GM12891 (cell line): ENCODE measurements at regions not wholly inside any gene's neighbourhood (a gene's known extent, or its start where the extent isn't known, plus 50 kb on each side); places are given as distances from the start of the nearest gene placed in this dataset.

Source experiments
- DNase-seq: peaks from one replicate; pipeline ENCODE4 v3.0.0; 2011; ENCODE audit warnings: low spot score; ENCODE audit not compliant: insufficient read length
- FAIRE-seq: peaks from 2 replicates; lab custom pipeline; 2011; peaks lifted over from hg19 to GRCh38; lab: Jason Lieb, UNC
- PAX5 ChIP-seq: IDR thresholded peaks from 2 replicates; pipeline ENCODE4 v1.6.1; 2011; ENCODE audit warnings: low read length, moderate library complexity, mild to moderate bottlenecking; ENCODE audit not compliant: insufficient read depth, severe bottlenecking
- POLR2A ChIP-seq: IDR thresholded peaks from 2 replicates; pipeline ENCODE4 v1.6.1; 2011; ENCODE audit warnings: low read depth, low read length, control low read depth
- POLR2AphosphoS5 ChIP-seq: IDR thresholded peaks from 2 replicates; pipeline ENCODE4 v1.6.1; 2011; ENCODE audit warnings: low read depth, low read length, control low read depth
- POU2F2 ChIP-seq: IDR thresholded peaks from 2 replicates; pipeline ENCODE4 v1.6.1; 2011; ENCODE audit warnings: low read depth, mild to moderate bottlenecking, control low read depth, low read length, moderate library complexity
- SPI1 ChIP-seq: IDR thresholded peaks from 2 replicates; pipeline ENCODE4 v1.6.1; 2011; ENCODE audit warnings: low read depth, low read length, control low read depth
- TAF1 ChIP-seq: IDR thresholded peaks from 2 replicates; pipeline ENCODE4 v1.6.1; 2011; ENCODE audit warnings: low read depth, low read length, control low read depth

DNA sequence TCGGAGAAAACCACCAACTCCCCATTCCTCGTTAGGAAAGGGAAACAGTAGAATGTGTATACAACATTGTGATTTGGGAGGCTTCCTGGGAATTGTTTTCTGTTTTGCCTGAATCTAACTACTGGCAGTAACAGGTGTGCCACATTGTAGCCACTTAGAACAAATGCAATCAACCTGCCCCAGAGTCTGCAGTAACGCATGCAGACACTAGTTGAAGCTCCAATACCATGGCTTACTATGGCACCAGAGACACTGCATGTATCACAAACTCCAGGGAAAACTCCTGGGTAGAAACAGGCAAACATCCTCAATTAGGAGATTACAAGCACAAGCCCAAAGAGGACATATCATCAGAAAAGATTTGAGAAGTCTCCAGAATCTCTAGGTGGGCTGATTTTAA, 154.2 kb upstream of the NEIL3 start:
- no peak for FAIRE-seq
- TF ChIP-seq POU2F2 = no peak
- no peak for TF ChIP-seq POLR2A
- TF ChIP-seq PAX5 = no peak
- no peak for TF ChIP-seq SPI1
- TF ChIP-seq POLR2AphosphoS5 = no peak
- TF ChIP-seq TAF1 = no peak
- no peak for DNase-seq

- no peak for FAIRE-seq
- no peak for DNase-seq
- TF ChIP-seq POLR2A (no peak), POLR2AphosphoS5 (no peak), PAX5 (no peak), SPI1 (no peak), TAF1 (no peak), POU2F2 (no peak)
These were observed 150.1 kb upstream of the NEIL3 start for GRCh38 chr4:177159600-177159999.

- TF ChIP-seq SPI1 (no peak), TAF1 (no peak), POU2F2 (no peak), PAX5 (no peak), POLR2AphosphoS5 (no peak), POLR2A (no peak)
- DNase-seq = no peak
- FAIRE-seq = no peak
These were observed 147.9 kb upstream of the NEIL3 start for GRCh38 chr4:177161781-177162180.

DNA sequence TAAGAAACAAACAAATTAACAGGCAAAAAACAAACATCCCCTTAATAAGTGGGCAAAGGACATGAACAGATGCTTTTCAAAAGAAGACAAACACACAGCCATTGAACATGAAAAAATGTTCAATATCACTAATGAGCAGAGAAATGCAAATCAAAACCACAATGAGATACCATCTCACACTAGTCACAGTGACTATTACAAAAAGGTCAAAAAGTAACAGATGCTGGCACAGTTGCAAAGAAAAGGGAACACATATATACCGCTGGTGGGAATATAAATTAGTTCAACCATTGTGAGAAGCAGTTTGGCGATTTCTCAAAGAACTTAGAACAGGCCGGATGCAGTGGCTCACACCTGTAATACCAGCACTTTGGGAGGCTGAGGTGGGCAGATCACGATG, 146.1 kb upstream of the NEIL3 start:
- DNase-seq (no peak), FAIRE-seq (no peak)
- TF ChIP-seq SPI1 (no peak), PAX5 (no peak), POLR2AphosphoS5 (no peak), TAF1 (no peak), POLR2A (no peak), POU2F2 (no peak)

- no peak for TF ChIP-seq POLR2AphosphoS5
- no peak for TF ChIP-seq POU2F2
- no peak for TF ChIP-seq PAX5
- DNase-seq (no peak), FAIRE-seq (no peak)
These were observed 138.1 kb upstream of the NEIL3 start for GRCh38 chr4:177171588-177171987.

DNA sequence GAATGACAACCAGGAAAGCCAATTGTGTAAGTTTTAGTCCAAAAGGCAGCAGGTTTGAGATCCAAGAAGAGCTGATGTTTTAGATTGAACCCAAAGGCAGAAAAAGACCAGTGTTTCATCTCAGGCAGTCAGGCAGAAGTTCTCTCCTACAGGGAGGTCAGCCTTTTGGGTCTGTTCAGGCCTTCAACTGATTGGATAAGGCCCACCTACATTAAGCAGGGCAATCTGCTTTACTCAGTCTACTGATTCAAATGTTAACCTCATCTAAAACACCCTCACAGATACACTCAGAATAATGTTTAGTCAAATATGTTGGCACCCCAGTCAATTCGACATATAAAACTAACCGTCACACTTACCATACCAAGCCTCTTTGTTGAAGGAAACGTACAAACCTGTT, 134.2 kb upstream of the NEIL3 start:
- TF ChIP-seq POLR2A (no peak), SPI1 (no peak), PAX5 (no peak), POLR2AphosphoS5 (no peak), POU2F2 (no peak), TAF1 (no peak)
- FAIRE-seq (no peak), DNase-seq (no peak)

GRCh38 chr4:177177541-177178081, 132.1 kb upstream of the NEIL3 start:
- FAIRE-seq (no peak), DNase-seq (no peak)
- no peak for TF ChIP-seq POU2F2
- no peak for TF ChIP-seq TAF1
- TF ChIP-seq SPI1 = no peak
- TF ChIP-seq POLR2AphosphoS5 = no peak
- no peak for TF ChIP-seq PAX5
- no peak for TF ChIP-seq POLR2A

GRCh38 chr4:177178246-177178645, 131.4 kb upstream of the NEIL3 start:
- FAIRE-seq = no peak

DNA sequence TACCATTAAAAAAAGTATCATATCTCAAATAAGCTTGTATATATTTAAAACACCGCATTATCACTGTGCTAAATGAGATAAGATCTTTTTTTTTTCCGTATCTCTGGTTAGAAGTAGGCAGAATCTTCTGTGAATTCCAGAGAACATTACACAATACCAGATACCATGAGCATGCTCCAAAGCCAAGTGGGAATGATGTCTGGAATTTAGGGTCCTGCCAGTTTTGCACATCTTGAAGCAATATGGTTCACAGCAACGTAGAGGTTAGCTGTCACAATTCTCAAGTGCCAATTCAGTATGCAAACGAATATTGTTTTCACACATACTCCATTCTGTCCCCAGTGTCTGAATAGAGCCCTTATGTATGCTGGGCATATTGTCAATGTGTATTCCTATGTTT, 127.5 kb upstream of the NEIL3 start:
- no peak for FAIRE-seq
- TF ChIP-seq POLR2AphosphoS5 (no peak), TAF1 (no peak), SPI1 (no peak), POLR2A (no peak), POU2F2 (no peak), PAX5 (no peak)
- DNase-seq = no peak

More at GRCh38 chr4:177178246-177178645, 131.4 kb upstream of the NEIL3 start:
- DNase-seq = no peak
- no peak for TF ChIP-seq TAF1
- no peak for TF ChIP-seq POU2F2
- no peak for TF ChIP-seq POLR2A
- no peak for TF ChIP-seq SPI1

- DNase-seq (no peak), FAIRE-seq (no peak)
- TF ChIP-seq PAX5 = no peak
- TF ChIP-seq SPI1 = no peak
- TF ChIP-seq POLR2A = no peak
- no peak for TF ChIP-seq TAF1
- no peak for TF ChIP-seq POU2F2
- no peak for TF ChIP-seq POLR2AphosphoS5
These were observed 126.9 kb upstream of the NEIL3 start for GRCh38 chr4:177182728-177183127.

- FAIRE-seq = no peak
- no peak for TF ChIP-seq PAX5
- TF ChIP-seq POLR2AphosphoS5 = no peak
- no peak for TF ChIP-seq POLR2A
- no peak for TF ChIP-seq SPI1
- no peak for TF ChIP-seq TAF1
- no peak for TF ChIP-seq POU2F2
These were observed 124.5 kb upstream of the NEIL3 start for GRCh38 chr4:177185151-177185550.

More at GRCh38 chr4:177185151-177185550, 124.5 kb upstream of the NEIL3 start:
- no peak for DNase-seq
